GM06990 (cell line): ENCODE measurements at regions not wholly inside any gene's neighbourhood (a gene's known extent, or its start where the extent isn't known, plus 50 kb on each side); places are given as distances from the start of the nearest gene placed in this dataset.
A peak's percentile ranks its signal among the peaks of the same experiment; 100 is the strongest.

ENCODE experiments used
- DNase-seq: peaks from one replicate; pipeline ENCODE4 v3.0.0-alpha.2; 2011; ENCODE audit not compliant: insufficient read length; ENCODE audit errors: extremely low read depth
- H3K27me3 ChIP-seq: replicated peaks from 2 replicates; pipeline ENCODE4 v1.6.0; 2011; ENCODE audit warnings: low read length; ENCODE audit not compliant: control insufficient read depth, insufficient read depth
- H3K36me3 ChIP-seq: 2 replicates; pipeline ENCODE4 v1.5.1; 2011; ENCODE audit warnings: low read length; ENCODE audit not compliant: control insufficient read depth, insufficient read depth
- H3K4me3 ChIP-seq: replicated peaks from 2 replicates; pipeline ENCODE4 v1.5.1; 2011; ENCODE audit warnings: low read depth, mild to moderate bottlenecking, control low read depth, low read length
- TF ChIP-seq, protein P1 (sequence below): IDR thresholded peaks from 2 replicates; pipeline ENCODE4 v1.5.1; 2011; ENCODE audit warnings: low read length, control low read depth, mild to moderate bottlenecking, inconsistent platforms; ENCODE audit not compliant: insufficient read depth, poor library complexity, severe bottlenecking

DNA sequence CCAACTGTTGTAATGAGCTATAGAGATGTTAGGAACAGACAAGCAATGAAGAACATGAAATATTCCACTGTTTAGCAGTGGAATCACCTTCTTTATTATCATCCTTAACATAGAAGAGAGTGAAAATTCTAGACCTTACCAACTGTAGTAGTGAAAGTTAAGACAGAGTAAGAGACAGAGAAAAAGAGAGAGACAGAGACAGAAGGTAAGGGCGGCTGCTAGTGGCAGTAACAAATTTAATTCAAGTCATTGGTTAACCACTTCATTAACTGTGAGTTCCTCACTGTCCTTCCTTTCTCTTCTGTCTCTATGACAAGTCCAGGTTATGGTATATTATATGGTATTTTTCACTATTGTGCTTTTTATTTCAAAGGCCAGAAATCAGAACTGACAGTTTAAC lies 355.7 kb upstream of the ESRRG start:
- Histone ChIP-seq H3K36me3 (no peaks in the 10 kb centered on the region), H3K4me3 (no peak overlapping the region), H3K27me3 (no peaks in the 10 kb centered on the region)
- no peak for DNase-seq
- TF ChIP-seq, protein P1, sequence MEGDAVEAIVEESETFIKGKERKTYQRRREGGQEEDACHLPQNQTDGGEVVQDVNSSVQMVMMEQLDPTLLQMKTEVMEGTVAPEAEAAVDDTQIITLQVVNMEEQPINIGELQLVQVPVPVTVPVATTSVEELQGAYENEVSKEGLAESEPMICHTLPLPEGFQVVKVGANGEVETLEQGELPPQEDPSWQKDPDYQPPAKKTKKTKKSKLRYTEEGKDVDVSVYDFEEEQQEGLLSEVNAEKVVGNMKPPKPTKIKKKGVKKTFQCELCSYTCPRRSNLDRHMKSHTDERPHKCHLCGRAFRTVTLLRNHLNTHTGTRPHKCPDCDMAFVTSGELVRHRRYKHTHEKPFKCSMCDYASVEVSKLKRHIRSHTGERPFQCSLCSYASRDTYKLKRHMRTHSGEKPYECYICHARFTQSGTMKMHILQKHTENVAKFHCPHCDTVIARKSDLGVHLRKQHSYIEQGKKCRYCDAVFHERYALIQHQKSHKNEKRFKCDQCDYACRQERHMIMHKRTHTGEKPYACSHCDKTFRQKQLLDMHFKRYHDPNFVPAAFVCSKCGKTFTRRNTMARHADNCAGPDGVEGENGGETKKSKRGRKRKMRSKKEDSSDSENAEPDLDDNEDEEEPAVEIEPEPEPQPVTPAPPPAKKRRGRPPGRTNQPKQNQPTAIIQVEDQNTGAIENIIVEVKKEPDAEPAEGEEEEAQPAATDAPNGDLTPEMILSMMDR = no peak

DNA sequence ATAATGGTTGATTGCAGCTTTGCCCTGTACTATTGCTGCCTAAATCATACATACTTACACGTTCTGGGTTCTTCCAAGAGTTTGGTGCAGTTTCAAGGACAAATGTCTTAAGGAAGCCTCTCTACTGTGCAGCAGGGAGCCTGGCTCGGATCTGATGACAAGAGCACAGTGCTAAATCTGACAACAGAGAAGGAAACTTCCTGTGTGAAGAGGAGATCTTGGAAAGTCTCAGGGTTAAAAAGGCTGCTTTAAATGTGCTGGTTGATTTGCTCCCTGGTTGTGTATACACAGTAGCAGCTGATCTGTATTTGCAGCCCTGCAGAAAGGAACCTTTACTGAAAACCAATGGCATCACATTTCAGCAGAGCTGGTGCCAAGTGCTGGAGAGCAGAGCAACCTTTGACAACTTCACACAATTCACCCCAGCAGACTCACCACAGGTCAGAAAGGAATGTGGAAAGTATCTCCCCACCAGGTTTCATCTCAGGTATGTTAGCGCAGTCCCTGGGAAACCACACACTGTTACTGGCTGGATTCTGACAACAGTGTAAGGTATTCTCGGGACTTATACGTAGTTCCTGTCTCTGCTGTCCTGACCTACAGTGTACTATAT lies 355.0 kb upstream of the ESRRG start:
- Histone ChIP-seq H3K27me3 (no peaks in the 10 kb centered on the region), H3K4me3 (no peak overlapping the region), H3K36me3 (no peaks in the 10 kb centered on the region)
- DNase-seq = no peak
- TF ChIP-seq, protein P1 = no peak

DNA sequence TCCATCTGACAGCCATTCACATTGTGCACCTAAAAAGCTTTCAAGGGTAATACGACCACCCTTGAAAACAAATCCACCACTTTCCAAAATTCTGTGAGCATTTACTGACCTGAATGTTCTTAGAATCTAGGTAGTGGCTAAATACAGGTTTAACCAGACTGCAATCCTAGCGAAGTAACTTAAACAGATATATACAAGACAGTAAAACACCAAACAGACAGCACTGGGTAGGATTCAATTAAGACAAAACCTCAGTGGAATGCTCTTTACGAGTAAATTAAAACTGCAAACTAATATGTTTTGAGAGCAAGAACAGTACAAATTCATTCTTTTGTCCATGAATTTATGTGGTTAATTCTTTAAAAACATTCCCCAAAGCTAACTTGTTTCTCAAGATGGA lies 354.2 kb upstream of the ESRRG start:
- Histone ChIP-seq H3K27me3 (no peaks in the 10 kb centered on the region), H3K4me3 (no peak overlapping the region), H3K36me3 (no peaks in the 10 kb centered on the region)
- no peak for DNase-seq
- TF ChIP-seq, protein P1 = no peak

DNA sequence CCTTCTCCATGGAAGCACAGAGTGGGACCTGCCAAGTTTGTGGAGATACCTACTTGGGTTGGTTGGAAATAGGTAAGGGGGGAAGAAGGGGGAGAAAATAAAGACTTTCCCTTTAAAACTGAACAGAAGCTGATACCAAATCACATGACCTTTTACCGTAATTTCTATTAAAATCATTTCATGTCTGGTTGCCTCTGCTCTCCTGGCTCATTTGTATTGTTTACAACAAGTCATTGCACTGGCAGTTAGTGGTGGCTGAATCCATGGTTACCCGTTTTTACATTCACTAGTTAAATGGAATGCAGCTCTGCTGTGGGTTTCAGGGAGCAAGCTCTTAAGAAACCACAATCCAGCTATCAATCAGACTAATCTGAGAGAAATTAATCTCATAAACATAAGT lies 353.7 kb upstream of the ESRRG start:
- H3K36me3 ChIP-seq = no peaks in the 10 kb centered on the region
- H3K4me3 ChIP-seq = no peak overlapping the region
- TF ChIP-seq, protein P1 = no peak
- DNase-seq = no peak
- H3K27me3 ChIP-seq = no peaks in the 10 kb centered on the region

DNA sequence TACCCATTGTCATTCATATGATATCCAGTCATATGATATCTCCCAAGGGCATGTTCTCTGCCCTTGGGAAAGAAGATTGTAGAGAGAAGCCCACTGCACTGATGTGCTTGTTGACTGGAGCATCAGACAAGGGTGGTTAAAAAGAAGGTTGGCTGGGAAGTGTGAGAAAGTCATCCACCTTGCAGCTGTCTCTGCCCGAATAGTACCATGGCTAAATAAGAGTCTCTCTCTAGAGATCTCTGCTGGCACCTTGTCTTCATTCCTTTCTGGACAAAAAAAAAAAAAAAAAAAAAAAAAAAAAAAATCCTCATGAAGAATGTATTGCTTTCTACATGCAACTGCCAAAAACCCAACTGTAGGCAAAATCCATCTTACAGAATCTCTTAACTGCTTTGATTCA lies 349.7 kb upstream of the ESRRG start:
- Histone ChIP-seq H3K36me3 (no peaks in the 10 kb centered on the region), H3K27me3 (no peaks in the 10 kb centered on the region), H3K4me3 (no peak overlapping the region)
- DNase-seq = no peak
- TF ChIP-seq, protein P1 = no peak

DNA sequence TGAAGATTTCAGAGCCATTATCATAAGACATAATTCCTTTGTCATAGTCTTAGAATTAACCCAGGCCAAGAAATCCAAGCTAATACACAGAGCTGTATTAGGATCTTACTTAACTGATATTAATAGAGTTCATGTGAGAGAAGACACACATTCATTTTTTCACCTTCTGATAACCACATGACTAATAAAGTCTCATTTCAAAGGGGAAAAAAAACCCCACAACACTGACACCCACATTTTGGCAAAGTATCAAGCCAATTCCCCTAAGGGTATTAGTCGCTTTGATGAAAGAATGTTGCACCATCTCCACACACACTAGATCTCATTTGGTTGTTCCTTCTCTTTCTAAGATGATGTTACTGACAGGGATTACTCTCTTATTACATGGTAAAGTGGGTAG lies 344.4 kb upstream of the ESRRG start:
- H3K36me3 ChIP-seq = no peaks in the 10 kb centered on the region
- DNase-seq = peak; percentile 19
- TF ChIP-seq, protein P1 = no peak
- H3K27me3 ChIP-seq = no peaks in the 10 kb centered on the region
- H3K4me3 ChIP-seq = no peak overlapping the region
